GM18499 (cell line): ENCODE measurements at regions not wholly inside any gene's neighbourhood (a gene's known extent, or its start where the extent isn't known, plus 50 kb on each side); places are given as distances from the start of the nearest gene placed in this dataset.
"Not testable (repeated sequence)": the region's sequence is repeated elsewhere in the genome, so short reads cannot be mapped to it uniquely, and the experiment has no call there.

Source experiments
- ATAC-seq: cut with Tn5 transposase; IDR thresholded peaks from one replicate; pipeline ENCODE4 v1.9.1; 2021; ENCODE audit warnings: moderate number of reproducible peaks; ENCODE audit not compliant: insufficient read depth, unreplicated experiment

DNA sequence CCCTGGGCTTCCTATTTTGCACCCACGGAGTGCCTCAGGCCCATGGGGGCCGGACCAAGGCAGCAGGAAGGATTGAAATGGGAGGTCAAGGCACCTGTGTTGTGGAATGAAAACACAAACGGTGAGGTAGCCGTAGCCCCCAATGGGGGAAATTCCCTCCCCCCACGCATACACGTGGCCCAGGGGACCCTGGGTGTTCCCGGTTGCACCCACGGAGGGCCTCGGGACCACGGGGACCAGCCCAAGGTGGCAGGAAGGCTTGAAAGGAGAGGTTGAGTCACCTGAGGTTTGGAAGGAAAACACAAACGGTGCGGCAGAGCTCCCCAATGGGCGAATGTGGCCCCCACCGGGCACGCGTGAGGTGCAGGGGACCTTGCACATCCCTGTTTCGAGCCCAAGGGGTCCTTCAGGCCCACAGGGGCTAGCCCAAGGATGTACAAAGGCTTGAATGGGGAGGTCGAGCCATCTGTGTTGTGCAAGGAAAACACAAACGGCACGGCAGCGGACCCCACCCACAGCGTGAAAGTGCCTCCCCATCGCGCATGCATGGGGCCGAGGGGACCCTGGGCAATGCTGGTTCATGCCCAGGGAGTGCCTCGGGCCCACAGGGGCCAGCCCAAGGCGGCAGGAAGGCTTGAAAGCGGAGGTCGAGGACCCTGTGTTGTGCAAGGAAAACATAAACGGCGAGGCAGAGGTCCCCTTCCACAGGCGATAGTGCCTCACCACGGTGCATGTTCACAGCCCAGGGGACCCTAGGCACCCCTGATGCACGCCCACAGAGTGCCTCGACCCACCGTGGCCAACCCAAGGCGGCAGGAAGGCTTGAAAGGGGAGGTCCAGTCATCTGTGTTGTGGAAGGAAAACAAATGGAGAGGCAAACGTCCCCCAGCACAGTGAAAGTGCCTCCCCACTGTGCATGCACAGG lies 376.7 kb downstream of the ALG10 start:
- ATAC-seq = no peak

DNA sequence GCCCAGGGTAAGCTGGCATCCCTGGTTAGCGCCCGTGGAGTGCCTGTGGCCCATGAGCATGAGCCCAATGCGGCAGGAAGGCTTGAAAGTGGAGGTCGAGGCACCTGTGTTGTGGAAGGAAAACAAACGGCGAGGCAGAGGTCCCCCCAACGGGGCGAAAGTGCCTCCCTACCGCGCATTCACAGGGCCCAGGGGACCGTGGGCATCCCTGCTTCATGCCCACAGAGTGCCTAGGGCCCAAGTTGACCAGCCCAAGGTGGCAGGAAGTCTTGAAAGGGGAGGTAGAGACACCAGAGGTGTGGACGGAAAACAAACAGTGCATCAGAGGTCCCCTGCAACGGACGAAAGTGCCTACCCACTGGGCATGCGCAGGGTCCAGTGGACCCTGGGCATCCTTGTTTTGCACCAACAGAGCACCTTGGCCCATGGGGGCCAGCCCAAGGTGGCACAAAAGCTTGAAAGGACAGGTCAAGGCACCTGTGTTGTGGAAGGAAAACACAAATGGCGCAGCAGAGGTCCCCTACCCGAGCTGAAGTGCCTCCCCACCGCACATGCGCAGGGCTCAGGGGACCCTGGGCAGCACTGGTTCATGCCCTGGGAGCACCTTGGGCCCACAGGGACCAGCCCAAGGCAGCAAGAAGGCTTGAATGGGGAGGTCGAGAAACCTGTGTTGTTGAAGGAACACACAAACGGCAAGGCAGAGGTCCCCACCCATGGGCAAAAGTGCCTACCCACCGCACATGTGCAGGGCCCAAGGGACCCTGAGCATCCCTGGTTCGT lies 377.5 kb downstream of the ALG10 start:
- no peak for ATAC-seq

DNA sequence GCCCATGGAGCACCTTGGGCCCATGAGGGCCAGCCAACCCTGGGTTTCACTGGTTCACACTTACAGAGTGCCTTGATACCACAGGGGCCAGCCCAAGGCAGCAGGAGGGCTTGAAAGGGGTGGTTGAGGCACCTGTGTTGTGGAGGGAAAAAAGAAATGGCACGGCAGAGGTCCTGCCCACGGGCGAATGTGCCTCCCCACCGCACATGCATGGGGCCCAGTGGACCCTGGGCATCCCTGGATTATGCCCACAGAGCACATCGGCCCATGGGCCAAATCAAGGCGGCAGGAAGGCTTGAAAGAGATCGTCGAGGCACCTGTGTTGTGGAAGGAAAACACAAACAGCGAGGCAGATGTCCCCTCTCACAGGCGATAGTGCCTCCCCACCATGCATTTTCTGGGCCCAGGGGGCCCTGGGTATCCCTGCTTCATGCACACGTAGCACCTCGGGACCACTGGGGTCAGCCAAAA lies 378.1 kb downstream of the ALG10 start:
- no peak for ATAC-seq

DNA sequence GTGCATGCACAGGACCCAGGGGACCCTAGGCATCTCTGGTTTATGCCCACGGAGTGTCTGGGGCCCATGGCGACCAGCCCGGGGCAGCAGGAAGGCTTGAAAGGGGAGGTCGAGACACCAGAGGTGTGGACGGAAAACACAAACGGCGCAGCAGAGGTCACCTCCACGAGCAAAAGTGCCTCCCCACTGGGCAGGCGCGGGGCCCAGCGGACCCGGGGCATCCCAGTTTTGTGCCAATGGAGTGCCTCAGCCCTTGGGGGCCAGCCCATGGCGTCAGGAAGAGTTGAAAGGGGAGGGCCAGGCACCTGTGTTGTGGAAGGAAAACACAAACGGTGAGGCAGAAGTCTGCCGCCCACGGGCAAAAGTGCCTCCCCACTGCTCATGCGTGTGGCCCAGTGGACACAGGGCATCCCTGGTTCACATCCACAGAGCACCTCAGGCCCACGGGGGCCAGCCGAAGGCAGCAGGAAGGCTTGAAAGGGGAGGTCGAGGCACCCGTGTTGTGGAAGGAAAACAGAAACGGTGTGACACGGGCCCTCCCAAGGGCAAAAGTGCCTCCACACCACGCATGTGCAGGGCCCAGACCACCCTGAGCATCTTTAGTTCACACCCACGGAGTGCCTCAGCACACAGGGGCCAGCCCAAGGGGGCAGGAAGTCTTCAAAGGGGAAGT lies 378.8 kb downstream of the ALG10 start:
- no peak for ATAC-seq

DNA sequence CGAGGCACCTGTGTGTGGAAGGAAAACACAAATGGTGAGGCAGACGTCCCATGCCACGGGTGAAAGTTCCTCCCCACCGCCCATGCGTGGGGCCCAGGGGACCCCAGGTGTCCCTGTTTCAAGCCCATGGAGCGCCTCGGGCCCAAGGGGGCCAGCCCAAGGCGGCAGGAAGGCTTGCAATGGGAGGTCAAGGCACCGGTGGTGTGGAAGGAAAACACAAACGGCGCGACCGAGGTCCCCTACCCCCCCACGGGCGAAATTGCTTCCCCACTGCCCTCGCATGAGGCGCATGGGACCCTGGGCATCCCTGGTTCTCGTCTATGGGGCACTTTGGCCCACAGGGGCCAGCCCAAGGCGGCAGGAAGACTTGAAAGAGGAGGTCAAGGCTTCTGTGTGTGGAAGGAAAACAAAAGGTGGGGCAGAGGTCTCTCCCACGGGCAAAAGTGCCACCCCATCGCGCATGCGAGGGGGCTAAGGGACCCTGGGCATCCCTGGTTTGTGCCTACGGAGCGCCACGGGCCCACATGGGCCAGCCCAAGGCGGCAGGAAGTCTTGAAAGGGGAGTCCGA lies 379.4 kb downstream of the ALG10 start:
- ATAC-seq = no peak

DNA sequence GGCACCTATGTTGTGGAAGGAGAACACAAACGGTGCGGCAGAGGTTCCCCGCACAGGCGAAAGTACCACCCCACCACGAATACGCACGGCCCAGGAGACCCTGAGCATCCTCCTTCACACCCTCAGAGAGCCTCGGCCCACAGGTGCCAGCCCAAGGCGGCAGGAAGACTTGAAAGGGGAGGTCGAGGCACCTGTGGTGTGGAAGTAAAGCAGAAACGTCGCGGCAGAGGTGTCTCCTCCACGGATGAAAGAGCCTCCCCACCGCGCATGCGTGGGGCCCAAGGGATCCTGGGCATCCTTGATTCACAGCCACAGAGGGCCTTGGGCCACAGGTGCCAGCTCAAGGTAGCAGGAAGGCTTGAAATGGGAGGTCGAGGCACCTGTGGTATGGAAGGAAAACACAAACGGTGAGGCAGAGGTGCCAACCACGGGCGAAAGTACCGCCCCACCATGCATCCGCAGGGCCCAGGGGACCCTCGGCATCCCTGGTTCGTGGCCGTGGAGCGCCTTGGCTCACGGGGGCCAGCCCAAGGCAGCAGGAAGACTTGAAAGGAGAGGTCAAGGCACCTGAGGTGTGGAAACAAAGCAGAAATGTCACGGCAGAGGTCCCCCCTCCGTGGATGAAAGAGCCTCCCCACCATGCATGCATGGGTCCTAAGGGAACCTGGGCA lies 380.1 kb downstream of the ALG10 start:
- ATAC-seq = no peak

DNA sequence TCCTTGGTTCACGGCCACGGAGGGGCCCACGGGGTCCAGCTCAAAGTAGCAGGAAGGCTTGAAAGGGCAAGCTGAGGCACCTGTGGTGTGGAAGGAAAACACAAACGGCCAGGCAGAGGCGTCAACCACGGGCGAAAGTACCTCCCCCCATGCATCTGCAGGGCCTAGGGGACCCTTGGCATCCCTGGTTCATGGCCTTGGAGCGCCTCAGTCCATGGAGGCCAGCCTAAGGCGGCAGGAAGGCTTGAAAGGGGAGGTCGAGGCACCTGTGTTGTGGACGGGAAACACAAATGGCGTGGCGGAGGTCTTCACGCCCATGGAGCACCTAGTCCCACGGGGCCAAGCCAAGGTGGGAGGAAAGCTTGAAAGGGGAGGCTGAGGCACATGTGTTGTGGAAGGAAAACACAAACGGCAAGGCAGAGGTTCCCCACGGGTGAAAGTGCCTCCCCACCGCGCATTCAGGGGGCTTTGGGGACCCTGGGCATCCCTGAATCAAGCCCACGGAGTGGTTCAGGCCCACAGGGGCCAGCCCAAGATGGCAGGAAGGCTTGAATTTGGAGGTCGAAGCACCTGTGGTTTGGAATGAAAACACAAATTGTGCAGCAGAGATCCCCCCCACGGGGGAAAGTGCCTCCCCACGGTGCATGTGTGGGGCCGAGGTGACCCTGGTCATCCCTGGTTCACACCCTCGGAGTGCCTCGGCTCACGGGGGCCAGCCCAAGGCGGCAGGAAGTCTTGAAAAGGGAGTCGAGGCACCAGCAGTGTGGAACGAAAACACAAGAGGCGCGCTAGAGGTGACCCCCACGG lies 380.8 kb downstream of the ALG10 start:
- no peak for ATAC-seq

DNA sequence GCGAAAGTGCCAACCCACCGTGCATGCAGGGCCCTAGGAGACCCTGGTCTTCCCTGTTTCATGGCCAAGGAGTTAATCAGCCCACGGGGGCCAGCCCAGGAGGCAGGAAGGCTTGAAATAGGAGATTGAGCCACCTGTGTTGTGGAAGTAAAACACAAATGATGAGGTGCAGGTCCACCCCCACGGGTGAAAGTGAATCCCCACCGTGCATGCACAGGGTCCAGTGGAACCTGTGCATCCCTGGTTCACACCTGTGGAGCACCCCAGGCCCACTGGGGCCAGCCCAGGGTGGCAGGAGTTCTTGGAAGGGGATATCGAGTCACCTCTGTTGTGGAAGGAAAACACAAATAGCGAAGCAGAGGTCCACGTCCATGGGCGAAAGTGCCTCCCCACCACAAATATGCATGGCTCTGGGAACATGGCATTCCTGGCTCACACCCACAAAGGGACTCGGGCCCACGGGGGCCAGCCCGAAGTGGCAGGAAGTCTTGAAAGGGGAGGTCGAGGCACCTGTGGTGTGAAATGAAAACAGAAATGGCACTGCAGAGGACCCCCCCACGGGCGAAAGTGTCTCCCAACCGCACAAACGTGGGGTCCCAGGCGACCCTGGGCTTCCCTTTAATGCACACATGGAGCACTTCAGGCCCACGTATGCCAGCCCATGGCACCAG lies 381.5 kb downstream of the ALG10 start:
- ATAC-seq = no peak

DNA sequence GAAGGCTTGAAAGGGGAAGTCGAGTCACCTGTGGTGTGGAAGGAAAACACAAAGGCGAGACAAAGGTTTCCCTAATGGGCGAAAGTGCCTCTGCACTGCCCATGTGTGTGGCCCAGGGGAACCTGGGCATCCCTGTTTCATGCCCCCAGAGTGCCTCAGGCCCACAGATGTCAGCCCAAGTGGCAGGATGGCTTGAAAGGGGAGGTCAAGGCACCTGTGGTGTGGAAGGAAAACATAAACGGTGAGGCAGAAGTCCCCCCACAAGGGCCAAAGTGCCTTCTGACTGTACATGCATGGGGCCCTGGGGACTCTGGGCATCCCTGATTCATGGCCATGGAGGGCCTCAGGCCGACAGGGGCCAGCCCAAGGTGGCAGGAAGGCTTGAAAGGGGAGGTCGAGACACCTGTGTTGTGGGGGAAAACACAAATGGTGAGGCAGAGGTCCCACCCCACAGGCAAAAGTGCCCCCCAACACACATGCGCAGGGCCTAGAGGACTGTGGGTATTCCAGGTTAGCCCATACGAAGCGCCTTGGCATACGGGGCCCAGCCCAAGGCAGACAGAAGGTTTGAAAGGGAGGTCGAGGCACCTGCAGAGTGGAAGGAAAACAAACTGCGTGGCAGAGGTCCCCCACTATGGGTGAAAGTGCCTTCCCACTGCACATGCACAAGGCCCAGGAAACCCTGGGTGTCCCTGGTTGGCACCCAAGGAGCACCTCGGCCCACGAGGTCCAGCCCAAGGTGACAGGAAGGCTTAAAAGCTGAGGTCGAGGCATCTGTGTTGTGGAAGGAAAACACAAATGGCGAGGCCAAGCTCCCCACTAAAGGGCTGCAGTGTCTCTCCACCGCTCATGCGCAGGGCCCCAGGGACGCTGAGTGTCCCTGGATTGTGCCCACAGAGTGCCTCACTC lies 382.3 kb downstream of the ALG10 start:
- ATAC-seq = no peak

DNA sequence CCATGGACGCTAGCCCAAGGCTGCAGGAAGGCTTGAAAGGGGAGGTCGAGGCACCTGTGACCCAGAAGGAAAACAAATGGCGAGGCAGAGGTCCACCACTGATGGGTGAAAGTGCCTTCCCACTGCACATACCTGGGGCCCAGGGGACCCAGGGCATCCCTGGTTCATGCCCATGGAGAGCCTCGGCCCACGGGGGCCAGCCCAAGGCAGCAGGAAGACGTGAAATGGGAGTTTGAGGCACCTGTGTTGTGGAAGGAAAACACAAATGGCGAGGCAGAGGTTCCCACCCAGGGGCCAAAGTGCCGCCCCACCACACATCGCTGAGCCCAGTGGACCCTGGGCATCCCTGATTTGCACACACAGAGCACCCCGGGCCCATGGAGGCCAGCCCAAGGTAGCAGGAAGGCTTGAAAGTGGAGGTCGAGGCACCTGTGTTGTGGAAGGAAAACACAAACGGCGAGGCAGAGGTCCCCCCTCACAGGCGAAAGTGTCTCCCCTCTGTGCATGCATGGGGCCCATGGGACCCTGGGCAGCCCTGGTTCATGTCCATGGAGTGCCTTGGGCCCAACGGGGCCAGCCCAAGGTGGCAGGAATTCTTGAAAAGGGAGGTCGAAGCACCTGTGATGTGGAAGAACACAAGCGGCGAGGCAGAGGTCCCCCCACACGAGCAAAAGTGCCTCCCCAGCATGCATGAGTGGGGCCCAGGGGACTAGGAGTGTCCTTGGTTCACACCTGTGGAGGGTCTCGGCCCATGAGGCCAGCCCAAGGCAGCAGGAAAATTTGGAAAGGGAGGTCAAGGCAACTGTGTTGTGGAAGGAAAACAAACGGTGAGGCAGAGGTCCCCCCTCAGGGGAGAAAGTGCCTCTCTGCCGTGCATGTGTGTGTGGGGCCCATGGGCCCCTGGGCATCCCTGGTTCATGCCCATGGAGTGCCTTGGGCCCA lies 383.3 kb downstream of the ALG10 start:
- ATAC-seq = no peak

DNA sequence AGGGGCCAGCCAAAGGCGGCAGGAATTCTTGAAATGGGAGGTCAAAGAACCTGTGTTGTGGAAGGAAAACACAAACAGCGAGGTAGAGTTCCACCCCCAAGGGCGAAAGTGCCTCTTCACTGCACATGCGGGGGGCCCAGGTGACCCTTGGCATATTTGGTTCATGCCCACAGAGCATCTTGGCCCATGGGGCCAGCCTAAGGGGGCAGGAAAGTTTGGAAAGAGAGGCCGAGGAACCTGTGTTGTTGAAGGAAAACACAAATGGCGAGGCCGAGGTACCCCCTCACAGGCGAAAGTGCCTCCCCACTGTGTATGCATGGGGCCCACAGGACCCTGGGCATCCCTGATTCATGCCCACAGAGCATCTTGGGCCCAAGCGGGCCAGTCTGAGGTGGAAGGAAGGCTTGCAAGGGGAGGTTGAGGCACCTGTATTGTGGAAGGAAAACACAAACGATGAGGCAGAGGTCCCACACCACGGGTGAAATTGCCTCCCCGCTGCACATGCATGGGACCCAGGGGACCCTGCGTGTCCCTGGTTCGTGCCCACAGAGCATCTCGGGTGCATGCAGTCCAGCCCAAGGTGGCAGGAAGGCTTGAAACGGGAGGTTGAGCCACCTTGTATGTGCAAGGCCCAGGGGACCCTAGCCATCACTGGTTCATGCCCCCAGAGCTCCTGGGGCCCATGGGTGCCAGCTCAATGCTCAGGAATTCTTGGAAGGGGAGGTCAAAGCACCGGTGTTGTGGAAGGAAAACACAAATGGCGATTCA lies 384.1 kb downstream of the ALG10 start:
- ATAC-seq = no peak

DNA sequence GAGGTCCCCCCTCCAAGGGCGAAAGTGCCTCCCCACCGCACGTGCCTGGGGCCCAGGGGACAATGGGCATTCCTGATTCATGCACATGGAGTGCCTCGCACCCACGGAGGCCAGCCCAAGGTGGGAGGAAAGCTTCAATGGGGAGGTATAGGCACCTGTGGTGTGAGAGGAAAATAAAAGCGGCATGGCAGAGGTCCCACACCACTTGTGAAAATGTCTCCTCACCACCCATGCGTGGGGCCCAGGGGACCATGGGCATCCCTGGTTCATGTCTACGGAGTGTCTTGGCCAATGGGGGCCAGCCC lies 384.7 kb downstream of the ALG10 start:
- ATAC-seq = no peak

DNA sequence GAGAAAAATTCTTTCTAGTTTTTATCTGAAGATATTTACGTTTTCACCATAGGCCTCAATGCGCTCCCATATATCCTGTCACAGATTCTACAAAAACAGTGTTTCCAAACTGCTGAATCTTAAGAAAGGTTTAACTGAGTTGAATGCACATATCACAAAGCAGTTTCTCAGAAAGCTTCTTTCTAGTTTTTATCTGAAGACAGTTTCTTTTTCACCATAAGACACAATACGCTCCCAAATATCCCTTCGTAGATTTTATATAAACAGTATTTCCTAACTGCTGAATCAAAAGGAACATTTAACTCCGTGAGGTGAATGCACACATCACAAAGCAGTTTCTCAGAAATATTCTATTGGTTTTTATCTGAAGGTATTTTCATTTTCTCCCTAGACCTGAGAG lies 385.5 kb downstream of the ALG10 start:
- no peak for ATAC-seq

DNA sequence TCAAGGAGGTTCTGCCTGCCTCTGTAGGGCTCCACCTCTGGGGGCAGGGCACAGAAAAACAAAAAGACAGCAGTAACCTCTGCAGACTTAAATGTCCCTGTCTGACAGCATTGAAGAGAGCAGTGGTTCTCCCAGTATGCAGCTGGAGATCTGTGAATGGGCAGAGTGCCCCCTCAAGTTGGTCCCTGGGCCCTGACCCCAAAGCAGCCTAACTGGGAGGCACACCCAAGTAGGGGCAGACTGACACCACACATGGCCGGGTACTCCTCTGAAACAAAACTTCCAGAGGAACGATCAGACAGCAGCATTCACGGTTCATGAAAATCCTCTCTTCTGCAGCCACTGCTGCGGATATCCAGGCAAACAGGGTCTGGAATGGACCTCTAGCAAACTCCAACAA lies 409.2 kb downstream of the ALG10 start:
- not testable (repeated sequence) for ATAC-seq
